Ascending aorta (tissue), 2 donors: ENCODE measurements at regions not wholly inside any gene's neighbourhood (a gene's known extent, or its start where the extent isn't known, plus 50 kb on each side); places are given as distances from the start of the nearest gene placed in this dataset.

Experiments
- DNase-seq, 2 donors: peaks; one replicate each; pipeline ENCODE4 v3.0.0-alpha.2; 2019; ENCODE audit warnings: low spot score in 2 of 2
- H3K27ac ChIP-seq, 2 donors: fragments of 200-600 bp; sonication (generic); one replicate each; pipeline ENCODE4 v1.5.1; 2016 to 2017; ENCODE audit warnings: mild to moderate bottlenecking in 1 of 2
- H3K27me3 ChIP-seq: fragments of 200-600 bp; sonication (generic); one replicate; pipeline ENCODE4 v1.5.1; 2017
- H3K36me3 ChIP-seq, 2 donors: fragments of 200-600 bp; sonication (generic); one replicate each; pipeline ENCODE4 v1.5.1; 2016
- H3K4me1 ChIP-seq, 2 donors: fragments of 200-600 bp; sonication (generic); one replicate each; pipeline ENCODE4 v1.5.1; 2016 to 2017; ENCODE audit warnings: mild to moderate bottlenecking in 1 of 2
- H3K4me3 ChIP-seq, 2 donors: fragments of 200-600 bp; sonication (generic); one replicate each; pipeline ENCODE4 v1.5.1; 2016 to 2017; ENCODE audit warnings: mild to moderate bottlenecking in 1 of 2
- H3K9me3 ChIP-seq, 2 donors: fragments of 200-600 bp; sonication (generic); one replicate each; pipeline ENCODE4 v1.5.1; 2016
- CTCF ChIP-seq, 3 experiments: fragments of 200-600 bp in 2 of 3; fragments of 450-650 bp in 1 of 3; sonication (generic) in 2 of 3; IDR thresholded peaks; one replicate each; pipeline ENCODE4 v1.5.1; 2016 to 2019; ENCODE audit warnings: antibody characterized with exemption in 3 of 3, mild to moderate bottlenecking in 1 of 3, moderate library complexity in 1 of 3
- intact Hi-C: fragments of 100-400 bp; cut with DNase I; formaldehyde crosslinking; loops from one replicate; pipeline ENCODE4 v1.15.1; 2023

GRCh38 chr5:155960177-155960576 is 366.8 kb upstream of the SGCD start:
- Histone ChIP-seq H3K4me3 (no peak overlapping the region), H3K27me3 (no peaks in the 10 kb centered on the region), H3K4me1 (no peaks in the 10 kb centered on the region), H3K27ac (no peak overlapping the region), H3K9me3 (no peaks in the 10 kb centered on the region), H3K36me3 (no peaks in the 10 kb centered on the region)
- no peak for TF ChIP-seq CTCF (IDR thresholded peaks at IDR 0.05)
- intact Hi-C loops, result no loop called here
- no peak for DNase-seq

DNA sequence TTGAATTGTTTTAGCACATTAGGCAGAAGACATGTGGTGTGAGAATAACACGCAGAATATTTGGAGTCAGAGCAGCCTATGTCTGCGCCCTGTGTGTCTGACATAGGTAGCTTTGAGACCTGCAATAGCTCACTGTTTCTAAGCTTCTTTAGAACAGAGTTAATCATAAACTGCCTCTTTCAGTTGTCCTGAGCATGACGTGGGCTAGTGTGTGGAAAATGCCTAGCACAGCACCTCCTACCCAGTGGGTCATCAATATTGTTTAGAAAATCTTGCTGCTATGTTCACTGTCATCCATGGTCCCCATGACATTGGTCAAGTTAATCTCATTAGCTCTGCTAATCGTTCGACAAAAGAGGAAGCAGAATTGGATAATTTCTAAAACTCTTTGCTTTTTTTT is 357.4 kb upstream of the SGCD start:
- H3K4me1 ChIP-seq, result no peaks in the 10 kb centered on the region

DNA sequence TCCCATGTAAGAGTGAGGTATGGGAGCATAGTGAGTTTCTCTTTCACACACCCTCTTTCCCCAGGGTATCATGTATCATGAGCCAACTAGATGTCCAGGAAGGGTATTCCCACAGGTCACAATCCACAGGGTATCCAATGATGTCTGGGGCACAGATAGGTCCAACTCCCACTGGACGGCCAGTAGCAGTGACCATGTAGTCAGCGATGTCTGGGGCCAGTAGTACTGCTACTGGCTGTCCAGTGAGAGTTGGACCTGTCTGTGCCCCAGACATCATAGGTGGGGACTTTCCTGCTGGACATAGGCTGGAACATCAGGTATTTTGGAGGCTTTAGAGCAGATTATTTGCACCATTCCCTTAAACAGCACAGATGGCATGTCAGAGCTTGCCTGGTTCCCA is 352.6 kb upstream of the SGCD start:
- Histone ChIP-seq H3K4me3 (no peak overlapping the region), H3K9me3 (no peaks in the 10 kb centered on the region)

More for the DNA sequence above, 357.4 kb upstream of the SGCD start:
- Histone ChIP-seq H3K36me3 (no peaks in the 10 kb centered on the region), H3K4me3 (no peak overlapping the region), H3K9me3 (peaks cover 0 to 9% of the 10 kb centered on the region in 2 donors), H3K27ac (no peak overlapping the region), H3K27me3 (no peaks in the 10 kb centered on the region)
- no peak for TF ChIP-seq CTCF (IDR thresholded peaks at IDR 0.05)
- intact Hi-C loops, result no loop called here
- no peak for DNase-seq

DNA sequence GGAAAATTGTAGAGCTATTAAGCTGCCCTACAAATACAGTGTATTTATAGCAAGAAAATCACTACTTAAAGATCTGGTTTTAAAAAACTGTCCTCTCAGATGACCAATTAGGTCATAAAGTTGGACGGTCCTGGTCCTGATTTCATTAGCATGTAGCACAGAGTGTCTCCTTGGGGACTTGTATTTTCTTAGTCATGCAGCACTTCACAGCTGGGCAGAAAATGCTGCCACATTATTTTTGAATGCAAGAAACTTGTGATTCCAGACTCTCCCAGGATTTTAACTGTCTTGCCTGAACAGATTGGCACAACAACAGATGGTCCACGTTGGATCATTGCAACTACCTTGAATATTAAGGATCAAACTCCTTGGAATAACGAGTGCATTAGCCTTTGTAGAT is 348.1 kb upstream of the SGCD start:
- no peaks in the 10 kb centered on the region for H3K9me3 ChIP-seq
- intact Hi-C loops, result no loop called here
- no peaks in the 10 kb centered on the region for H3K27me3 ChIP-seq
- DNase-seq, result no peak
- no peak for TF ChIP-seq CTCF (IDR thresholded peaks at IDR 0.05)
- H3K36me3 ChIP-seq, result no peaks in the 10 kb centered on the region
- peak overlapping the region in 1 of 2 donors; percentile 62 for H3K27ac ChIP-seq
- no peak overlapping the region for H3K4me3 ChIP-seq
- H3K4me1 ChIP-seq, result peaks cover 0 to 7% of the 10 kb centered on the region in 2 donors

More for the DNA sequence above, 352.6 kb upstream of the SGCD start:
- intact Hi-C loops, result no loop called here
- DNase-seq, result no peak
- no peak for TF ChIP-seq CTCF (IDR thresholded peaks at IDR 0.05)
- peaks cover 0 to 7% of the 10 kb centered on the region in 2 donors for H3K4me1 ChIP-seq
- H3K27ac ChIP-seq, result no peak overlapping the region
- H3K27me3 ChIP-seq, result no peaks in the 10 kb centered on the region
- H3K36me3 ChIP-seq, result no peaks in the 10 kb centered on the region

DNA sequence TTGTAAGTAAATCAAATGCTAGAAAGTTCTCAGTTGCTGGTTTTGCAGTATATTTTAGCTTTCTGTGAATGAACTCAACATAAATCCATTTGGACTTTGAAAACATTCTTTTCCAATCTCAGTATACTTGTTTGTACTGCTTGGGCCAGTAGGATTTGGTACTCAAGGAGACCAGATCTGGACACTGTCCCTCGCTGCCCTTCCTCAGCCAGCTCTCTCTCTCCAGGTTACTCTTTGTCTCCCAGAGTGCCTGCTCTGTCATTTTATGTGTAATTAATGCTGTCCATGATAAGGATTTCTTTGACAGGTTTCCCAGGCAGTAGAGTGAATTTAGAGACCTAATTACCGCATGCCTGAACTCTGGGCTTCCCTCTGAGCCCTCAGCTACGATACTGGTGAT is 344.6 kb upstream of the SGCD start:
- Histone ChIP-seq H3K27ac (peak overlapping the region; percentile 34 to 69), H3K4me1 (peaks cover 0 to 7% of the 10 kb centered on the region in 2 donors), H3K27me3 (no peaks in the 10 kb centered on the region), H3K9me3 (no peaks in the 10 kb centered on the region), H3K36me3 (no peaks in the 10 kb centered on the region), H3K4me3 (peak overlapping the region in 1 of 2 donors; percentile 43)
- no peak for DNase-seq
- intact Hi-C loops, result no loop called here
- no peak for TF ChIP-seq CTCF (IDR thresholded peaks at IDR 0.05)

GRCh38 chr5:155983954-155984353 is 343.0 kb upstream of the SGCD start:
- Histone ChIP-seq H3K27ac (no peak overlapping the region), H3K9me3 (no peaks in the 10 kb centered on the region), H3K27me3 (no peaks in the 10 kb centered on the region), H3K4me1 (peaks cover 0 to 3% of the 10 kb centered on the region in 2 donors), H3K36me3 (no peaks in the 10 kb centered on the region), H3K4me3 (no peak overlapping the region)
- intact Hi-C loops, result no loop called here
- TF ChIP-seq CTCF (IDR thresholded peaks at IDR 0.05), result no peak
- DNase-seq, result no peak
